GM10266 (cell line): ENCODE measurements at regions not wholly inside any gene's neighbourhood (a gene's known extent, or its start where the extent isn't known, plus 50 kb on each side); places are given as distances from the start of the nearest gene placed in this dataset.

ENCODE experiments used
- DNase-seq: peaks from one replicate; pipeline ENCODE4 v3.0.0; 2012; ENCODE audit errors: extremely low spot score
- TF ChIP-seq, protein P1 (sequence below): IDR thresholded peaks from 2 replicates; pipeline ENCODE4 v1.5.1; 2012; ENCODE audit warnings: mild to moderate bottlenecking, low read depth; ENCODE audit not compliant: control insufficient read depth, insufficient read depth; ENCODE audit errors: missing control alignments

DNA sequence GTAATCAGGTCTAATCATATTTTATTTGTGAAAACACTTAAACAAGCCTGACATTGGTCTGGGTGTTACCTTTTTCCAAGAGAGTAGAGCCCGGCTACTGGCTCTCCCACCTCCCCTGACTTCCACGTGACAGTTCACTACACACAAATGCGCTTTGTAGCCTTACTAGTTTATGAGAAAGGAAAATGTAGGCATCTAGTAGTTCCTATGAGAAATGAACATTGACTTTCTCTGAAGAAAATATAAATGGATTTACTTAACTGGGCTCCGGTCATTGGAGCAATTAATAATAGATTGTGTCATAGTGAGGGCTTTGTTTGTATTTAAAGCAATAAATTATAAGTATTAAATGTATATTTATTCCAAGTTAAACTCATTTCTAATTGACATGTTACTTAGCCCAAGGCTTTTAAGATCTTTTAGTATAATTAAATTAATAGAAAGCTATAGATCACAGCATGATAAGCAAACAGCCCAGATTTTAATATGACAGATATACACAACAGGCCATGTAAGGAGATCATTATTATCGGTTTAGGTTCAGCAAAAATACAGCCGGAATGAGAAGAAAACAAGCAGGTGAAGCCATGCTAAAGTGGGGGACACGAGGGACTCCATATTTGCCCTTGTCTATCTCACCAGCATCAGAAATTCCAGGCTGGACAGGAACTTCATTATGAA is 756.5 kb upstream of the ADAMTS16 start:
- DNase-seq = no peak
- TF ChIP-seq, protein P1, sequence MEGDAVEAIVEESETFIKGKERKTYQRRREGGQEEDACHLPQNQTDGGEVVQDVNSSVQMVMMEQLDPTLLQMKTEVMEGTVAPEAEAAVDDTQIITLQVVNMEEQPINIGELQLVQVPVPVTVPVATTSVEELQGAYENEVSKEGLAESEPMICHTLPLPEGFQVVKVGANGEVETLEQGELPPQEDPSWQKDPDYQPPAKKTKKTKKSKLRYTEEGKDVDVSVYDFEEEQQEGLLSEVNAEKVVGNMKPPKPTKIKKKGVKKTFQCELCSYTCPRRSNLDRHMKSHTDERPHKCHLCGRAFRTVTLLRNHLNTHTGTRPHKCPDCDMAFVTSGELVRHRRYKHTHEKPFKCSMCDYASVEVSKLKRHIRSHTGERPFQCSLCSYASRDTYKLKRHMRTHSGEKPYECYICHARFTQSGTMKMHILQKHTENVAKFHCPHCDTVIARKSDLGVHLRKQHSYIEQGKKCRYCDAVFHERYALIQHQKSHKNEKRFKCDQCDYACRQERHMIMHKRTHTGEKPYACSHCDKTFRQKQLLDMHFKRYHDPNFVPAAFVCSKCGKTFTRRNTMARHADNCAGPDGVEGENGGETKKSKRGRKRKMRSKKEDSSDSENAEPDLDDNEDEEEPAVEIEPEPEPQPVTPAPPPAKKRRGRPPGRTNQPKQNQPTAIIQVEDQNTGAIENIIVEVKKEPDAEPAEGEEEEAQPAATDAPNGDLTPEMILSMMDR = no peak

DNA sequence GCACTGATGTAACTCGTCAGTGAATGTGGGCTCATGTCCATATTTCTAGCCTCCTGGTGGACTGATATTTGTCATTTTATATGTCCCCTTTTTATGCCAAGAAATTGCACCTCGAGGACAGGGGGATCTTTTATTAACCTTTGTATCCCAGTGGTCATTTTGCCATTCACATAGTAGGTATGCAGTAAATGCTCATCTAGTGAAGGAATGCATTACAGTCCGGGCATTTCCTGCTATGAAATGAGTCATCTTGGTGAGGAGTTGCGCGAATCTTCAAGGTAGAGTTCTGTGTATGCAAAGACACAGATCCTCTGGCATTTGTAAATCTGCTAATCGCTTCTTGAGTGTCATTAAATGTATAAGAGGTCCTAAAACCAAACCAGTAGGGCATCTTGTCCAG is 755.5 kb upstream of the ADAMTS16 start:
- DNase-seq = no peak
- TF ChIP-seq, protein P1 = no peak

DNA sequence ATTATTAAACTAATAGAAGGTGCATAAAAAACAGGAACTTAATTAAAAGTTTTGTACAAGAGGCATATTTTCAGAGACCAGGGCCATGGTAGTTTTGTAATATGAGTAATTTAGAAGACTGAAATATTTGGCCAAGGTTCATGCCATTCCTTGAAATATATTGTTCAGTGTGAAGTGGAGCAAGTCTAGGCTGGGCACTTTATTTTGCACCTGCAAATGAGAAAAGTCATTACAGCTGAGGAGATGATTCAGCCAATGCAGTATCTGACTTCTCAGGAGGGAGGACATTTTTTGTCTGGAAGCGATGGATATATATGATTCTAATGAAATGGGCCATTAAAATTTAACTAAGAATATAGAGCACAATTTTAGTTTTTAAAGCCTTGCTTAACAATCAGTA is 754.0 kb upstream of the ADAMTS16 start:
- DNase-seq = no peak
- TF ChIP-seq, protein P1 = no peak

GRCh38 chr5:4387290-4387689 is 752.8 kb upstream of the ADAMTS16 start:
- no peak for DNase-seq

GRCh38 chr5:4395752-4396151 is 744.4 kb upstream of the ADAMTS16 start:
- DNase-seq = no peak
- TF ChIP-seq, protein P1 = no peak

More at GRCh38 chr5:4387290-4387689, 752.8 kb upstream of the ADAMTS16 start:
- TF ChIP-seq, protein P1 = no peak

DNA sequence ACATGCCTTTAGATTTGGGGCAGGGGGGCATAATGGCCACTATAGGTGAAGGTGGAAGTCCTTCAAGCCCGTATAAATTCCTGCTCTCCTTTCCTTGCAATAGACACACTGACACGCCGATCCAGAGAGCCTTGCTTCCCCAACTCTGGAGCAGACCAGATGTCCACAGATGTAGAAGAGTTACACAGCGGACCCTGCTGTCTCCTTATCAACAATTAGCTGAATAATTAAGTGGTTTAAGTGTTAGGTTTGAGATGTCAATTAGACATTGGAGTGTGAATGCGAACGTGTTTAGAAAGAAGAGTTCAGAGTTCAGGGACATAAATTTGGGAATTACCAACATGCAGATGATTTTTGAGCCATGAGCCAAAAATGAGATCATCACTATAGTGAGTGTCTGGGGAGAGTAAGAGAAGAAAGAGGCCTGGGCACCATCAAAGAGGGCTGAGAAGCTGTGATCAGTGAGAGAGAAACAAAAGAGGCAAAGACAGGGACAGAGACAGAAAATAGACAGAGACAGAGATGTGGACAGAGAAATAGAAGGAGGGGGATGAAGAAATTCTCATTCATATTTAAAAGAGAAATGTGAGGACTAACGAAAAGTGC is 734.4 kb upstream of the ADAMTS16 start:
- TF ChIP-seq, protein P1 = no peak
- no peak for DNase-seq

- no peak for DNase-seq
- TF ChIP-seq, protein P1 = no peak
Measured at GRCh38 chr5:4410151-4410550, 730.0 kb upstream of the ADAMTS16 start.
